ENCODE measurements at regions not wholly inside any gene's neighbourhood (a gene's known extent, or its start where the extent isn't known, plus 50 kb on each side); places are given as distances from the start of the nearest gene placed in this dataset.
A peak's percentile ranks its signal among the peaks of the same experiment; 100 is the strongest.

DNA sequence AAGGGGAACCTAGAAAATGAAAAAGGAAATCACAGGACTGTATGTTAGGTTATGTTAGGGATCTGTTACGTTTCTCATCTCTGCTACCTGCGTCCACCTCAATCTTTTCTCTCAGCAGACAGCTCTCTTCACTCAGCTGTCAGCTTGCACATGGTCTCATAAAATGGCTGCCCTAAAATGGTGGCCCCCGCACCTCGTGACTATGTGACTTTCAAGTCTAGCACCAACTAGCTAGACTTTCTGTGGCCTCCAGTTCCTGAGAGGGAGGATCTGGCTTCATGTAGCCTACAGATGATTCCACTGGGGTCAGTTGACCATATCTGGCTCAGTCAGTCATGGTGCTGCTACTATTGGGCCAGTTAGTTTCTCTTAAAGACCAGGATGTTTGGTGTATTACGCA, 147.2 kb upstream of the SLC1A4 start:
- intact Hi-C loops (cut with DNase I) = no loop called here
- no peak for DNase-seq

DNA sequence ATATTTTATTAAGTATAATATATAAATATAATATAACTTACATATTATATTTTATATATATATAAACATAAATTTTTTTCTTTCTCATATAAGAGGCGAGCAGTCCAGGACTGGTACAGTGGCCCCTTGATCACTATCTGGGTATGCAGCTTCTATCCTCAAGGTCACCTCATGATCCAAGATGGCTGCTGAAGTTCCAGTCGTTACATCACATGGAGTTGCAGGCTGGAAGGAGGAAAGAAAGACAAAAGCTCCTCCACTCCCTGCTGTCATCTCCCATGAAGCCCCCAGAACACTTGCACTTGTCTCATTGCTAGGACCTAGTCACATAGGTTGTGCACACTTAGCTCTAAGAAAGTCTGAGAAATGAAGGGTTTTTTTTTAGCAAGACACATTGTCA, 145.1 kb upstream of the SLC1A4 start:
- DNase-seq = no peak
- intact Hi-C loops (cut with DNase I) = no loop called here

DNA sequence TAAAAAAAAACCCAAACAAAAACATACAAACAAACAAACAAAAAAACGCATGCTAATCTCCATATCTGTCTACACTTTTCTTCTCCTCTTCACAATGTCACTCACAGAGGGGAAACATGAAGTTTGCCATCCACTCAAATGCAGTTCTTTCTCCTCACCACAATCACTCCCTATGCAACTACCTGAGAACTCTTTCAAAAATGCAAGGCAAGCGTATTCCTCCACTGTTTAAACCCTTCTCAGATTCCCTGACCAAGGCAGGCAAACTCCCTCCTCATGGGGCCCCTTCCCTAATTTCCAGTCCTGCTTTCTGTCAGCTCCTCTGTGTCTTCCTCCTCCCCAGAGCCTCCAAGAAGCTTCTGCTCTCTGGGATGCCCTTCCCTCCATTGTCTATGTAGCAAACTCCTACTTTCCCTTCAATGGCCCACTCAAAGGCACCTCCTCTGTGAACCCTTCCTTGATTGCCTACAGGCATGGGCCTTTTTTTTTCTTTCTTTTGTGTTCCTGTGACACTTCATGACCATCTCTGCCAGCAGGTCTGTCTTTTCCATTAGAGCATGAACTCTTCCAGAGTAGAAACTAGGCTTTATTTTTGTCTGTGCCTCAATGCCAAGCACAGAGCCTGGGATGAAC, 143.8 kb upstream of the SLC1A4 start:
- intact Hi-C loops (cut with DNase I) = no loop called here
- peak in 1 of 10 donors; percentile 2 for DNase-seq

DNA sequence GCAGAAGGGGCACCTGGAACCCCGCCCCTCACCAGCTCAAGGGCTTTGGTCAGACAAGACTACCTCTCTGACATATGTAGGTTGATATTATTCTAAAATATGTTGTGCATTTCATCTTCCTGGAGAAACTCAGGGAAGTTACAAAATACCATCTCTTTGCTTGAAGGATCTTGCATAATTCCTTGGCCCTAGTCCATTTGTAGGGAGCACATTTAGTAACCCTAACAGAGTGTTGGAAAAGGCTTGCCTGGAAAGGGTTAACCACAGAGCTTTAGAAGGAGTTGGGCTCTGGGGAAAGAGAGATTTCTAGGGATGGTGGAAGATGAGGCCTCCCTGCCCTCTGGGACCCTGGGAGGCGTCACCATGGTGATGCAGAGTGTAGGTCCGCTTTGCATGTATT, 143.0 kb upstream of the SLC1A4 start:
- intact Hi-C loops (cut with DNase I) = no loop called here
- peak in 1 of 10 donors; percentile 20 for DNase-seq

DNA sequence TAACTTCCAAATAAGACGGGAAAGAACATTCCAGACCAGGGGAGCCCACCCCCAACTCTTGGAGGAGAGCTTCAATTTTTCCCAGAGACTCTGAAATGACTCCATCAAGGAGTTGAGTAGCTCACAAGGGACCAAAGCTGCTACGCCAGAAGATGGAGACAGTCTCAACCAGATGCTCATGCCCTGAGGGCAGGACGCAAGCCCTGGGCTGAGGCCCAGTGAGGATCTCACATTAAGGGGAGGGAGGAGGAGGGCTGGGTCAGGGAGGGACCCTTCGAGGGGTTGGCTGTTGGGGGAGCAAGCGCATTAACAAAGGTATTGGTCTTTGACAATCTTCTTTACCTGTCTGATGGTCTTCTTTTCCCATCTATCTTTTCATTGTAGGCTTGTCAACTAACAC, 141.3 kb upstream of the SLC1A4 start:
- intact Hi-C loops (cut with DNase I) = no loop called here

DNA sequence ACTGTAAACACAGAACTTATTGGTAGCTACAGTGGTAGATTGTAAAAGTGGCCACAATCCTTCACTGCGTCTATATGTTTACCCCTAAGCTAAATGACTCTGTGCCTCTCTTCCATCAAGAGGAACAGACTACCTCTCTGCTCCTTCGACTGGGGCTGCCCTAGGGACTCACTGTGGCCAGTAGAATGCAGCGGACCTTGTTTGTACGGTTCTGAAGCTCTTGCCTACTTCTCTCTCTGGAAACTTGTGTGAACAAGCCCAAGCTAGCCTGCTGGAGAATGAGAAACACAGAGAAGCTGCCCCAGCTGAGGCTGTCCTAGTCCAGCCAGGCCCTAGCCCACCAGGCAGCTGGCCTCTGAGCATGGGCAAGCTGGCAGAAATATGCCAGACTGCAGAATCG, 140.8 kb upstream of the SLC1A4 start:
- intact Hi-C loops (cut with DNase I) = no loop called here
- DNase-seq = peak in 1 of 10 donors; percentile 18

More for the DNA sequence above, 141.3 kb upstream of the SLC1A4 start:
- peak in 1 of 10 donors; percentile 42 for DNase-seq

DNA sequence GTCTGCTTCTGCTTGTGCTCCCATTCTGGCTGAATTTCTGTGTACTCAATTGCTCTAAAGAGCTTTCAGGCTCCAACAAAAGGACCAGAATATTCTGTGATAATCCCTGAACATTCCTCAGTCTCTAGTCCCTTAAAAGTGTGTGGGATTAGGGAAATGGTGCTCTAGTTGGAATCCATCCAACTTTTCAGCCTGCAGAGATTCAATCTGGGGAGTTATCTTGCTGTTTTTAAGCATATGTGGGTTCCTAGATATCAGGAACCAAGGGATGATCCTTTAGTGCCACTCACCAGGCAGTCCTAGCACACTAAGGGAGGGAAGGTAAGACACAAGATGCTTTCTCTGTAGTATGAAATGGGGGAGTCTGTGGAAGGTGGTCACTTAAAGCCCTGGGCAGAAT, 140.3 kb upstream of the SLC1A4 start:
- DNase-seq = no peak
- intact Hi-C loops (cut with DNase I) = no loop called here

DNA sequence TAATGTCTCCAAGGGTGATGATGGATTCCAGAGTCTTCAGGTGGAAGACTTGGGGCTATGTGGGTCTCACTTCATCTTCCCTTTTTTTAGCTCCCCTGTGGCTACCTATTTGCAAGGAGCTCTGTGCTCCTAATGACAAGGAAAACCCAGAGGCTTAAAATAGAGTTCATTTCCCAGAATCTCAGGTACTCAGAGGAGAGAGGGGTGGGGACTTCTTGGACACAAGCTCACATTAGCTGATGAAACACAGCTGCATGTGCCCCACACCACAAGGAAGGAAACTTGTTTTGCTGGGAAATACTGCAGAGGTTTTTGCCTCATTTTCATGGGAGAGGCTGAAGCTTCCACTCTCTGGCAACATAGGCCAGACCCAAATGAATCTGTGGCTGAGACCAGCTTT, 138.6 kb upstream of the SLC1A4 start:
- intact Hi-C loops (cut with DNase I) = no loop called here
- DNase-seq = no peak

DNA sequence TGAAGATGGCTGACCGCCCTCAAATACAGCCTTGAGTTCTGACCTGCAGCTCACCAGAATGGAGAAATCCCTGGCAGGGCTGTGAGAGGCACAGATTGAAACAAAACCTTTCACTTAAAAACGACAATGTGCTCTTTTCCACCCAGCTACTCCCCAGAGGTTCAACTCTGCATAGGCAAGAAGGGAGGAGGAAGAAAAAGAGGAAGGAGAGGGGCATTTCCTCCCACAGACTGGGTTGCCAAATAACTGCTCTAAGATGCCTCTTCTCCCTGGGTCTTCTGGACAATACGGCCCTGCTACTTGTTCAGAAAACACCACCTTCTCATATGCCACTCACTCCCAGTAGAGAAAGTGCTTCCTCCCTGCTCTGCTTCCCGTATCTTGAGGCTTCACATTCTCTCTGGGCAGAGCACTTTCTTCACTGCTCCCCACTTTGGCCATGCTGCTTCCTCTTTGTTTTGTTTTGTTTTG, 136.4 kb upstream of the SLC1A4 start:
- intact Hi-C loops (cut with DNase I) = no loop called here
- DNase-seq = no peak

DNA sequence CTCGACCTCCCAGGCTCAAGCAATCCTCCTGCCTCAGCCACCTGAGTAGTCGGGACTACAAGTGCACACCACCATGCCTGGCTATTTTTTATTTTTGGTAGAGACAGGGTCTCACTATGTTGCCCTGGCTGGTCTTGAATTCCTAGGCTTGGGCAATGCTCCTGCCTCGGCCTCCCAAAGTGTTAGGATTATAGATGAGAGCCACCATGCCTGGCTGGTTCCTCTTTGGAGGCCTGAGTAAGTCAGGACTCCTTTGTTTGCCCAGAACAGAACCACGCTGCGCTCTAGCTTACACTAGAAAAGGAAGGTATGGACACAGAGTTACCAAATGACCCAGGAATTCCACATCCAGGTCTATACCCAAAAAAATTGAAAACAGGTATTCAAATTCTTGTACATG, 135.9 kb upstream of the SLC1A4 start:
- DNase-seq = no peak
- intact Hi-C loops (cut with DNase I) = no loop called here

DNA sequence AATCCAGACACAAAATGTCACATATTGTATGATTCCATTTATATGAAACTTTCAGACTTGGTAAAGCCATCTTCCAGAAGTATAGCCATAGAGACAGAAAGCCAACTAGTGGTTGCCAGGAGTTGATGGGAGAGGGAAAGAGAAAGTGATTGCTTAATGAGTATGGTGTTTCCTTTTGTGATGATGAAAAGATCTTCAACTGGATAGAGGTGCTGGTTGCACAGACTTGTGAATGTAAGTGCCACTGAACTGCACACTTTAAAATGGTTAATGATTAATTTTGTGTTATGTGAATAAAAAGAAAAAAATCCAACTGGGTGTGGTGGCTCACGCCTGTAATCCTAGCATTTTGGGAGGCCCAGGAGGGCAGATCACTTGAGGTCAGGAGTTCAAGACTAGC, 135.3 kb upstream of the SLC1A4 start:
- intact Hi-C loops (cut with DNase I) = no loop called here
- no peak for DNase-seq

DNA sequence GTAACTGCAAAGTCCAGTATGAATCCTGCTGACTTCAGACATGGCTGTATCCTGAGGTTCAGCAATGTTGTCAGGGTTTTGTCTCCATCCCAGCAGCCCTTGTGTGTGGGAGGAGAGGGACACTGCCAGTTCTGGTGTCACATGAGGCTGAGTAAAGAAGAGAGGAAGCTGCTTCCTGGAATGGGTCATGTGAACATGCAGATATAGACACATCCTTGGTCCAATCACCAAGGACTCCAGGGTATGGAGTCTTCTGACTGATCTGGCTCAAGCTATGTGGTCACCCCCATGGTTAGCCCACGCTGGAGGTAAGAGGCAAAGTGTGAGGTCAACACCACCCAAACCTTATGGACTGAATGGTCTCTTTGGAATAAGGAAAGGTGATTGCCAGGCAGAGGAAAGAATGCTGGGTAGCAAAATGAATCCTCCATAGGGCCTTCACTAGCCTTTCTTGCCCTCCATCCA, 134.4 kb upstream of the SLC1A4 start:
- no peak for DNase-seq
- intact Hi-C loops (cut with DNase I) = no loop called here

DNA sequence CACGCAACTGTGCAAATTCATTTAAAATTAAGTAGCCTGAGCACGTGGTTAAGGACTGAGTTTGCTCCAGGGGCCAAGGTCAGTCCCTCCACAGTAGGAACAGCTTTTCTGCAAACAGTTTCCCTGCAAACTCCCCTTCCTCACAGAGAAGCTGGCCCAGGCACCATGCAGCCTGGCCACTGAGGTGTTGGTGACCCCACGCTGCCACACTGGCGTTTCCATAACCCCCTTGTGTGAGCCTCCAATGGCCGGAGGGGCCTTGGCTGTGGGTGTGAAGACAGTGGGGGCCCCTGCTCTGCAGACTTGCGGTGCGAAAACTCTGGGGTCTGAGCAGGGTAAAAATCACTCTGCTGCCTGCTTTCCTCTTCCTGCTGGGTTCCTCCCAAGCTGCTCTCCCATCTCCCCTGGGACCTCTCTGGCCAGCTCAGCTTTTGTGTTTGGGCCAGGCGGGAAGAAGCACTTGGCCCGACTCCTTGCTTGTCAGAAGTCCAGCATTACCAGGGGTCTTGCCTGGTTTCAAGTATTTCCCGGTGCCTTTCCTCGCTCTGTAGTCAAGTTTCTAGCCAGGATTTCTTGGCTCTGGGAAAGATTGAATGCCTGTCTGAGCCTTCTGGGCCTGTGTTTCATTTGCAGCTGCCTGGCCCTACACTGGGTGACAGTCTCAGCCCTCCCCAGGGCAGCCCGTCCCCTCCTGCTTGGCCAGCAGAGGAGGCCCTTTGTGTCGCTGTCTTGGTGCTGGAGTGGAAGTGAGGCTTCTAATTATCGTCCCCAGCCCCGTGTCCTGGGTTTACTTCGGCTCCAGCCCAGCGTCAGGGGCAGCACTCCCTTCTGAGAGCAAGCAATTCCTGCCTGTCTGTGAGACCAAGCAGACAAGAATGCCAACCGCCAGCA, 131.4 kb upstream of the SLC1A4 start:
- DNase-seq = peak in 9 of 10 donors; percentile 54 to 95 (median 61)
- intact Hi-C loops (cut with DNase I) = no loop called here

DNA sequence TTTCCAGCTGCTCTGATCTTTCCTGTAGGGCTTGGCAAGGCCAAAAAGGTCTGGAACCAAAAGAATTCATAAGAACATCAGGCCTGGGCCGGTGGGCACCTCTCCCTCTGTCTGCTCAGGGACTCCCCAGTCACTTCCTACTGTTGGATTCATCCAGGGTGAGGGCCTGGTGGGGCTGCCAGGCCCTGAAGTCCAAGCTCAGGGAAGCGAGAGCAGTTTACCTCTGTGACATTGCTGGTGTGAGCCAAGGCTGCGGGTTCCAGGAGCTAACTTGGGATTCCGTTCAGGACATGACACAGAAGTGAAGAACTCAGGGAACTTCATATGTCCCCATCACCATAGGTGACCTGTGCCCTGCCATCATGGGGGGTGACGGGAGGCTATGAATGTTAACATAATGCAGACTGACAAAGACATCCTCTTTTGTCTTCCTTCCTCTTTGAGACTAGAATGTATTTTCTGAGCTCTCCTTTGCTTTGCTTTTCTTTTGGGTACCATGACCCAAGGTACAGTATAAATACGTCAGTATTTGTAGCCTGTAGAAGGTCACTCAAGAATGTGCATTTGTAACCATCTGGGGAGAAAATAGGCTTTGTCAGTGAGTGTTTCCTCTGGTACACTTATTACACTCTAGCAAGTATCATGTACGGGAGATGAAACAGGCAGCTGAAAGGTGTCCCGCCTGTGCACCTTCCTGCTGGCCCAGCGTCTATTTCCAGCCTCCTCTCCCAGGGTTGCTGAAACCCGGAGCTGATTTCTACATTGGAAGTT, 130.5 kb upstream of the SLC1A4 start:
- no peak for DNase-seq

DNA sequence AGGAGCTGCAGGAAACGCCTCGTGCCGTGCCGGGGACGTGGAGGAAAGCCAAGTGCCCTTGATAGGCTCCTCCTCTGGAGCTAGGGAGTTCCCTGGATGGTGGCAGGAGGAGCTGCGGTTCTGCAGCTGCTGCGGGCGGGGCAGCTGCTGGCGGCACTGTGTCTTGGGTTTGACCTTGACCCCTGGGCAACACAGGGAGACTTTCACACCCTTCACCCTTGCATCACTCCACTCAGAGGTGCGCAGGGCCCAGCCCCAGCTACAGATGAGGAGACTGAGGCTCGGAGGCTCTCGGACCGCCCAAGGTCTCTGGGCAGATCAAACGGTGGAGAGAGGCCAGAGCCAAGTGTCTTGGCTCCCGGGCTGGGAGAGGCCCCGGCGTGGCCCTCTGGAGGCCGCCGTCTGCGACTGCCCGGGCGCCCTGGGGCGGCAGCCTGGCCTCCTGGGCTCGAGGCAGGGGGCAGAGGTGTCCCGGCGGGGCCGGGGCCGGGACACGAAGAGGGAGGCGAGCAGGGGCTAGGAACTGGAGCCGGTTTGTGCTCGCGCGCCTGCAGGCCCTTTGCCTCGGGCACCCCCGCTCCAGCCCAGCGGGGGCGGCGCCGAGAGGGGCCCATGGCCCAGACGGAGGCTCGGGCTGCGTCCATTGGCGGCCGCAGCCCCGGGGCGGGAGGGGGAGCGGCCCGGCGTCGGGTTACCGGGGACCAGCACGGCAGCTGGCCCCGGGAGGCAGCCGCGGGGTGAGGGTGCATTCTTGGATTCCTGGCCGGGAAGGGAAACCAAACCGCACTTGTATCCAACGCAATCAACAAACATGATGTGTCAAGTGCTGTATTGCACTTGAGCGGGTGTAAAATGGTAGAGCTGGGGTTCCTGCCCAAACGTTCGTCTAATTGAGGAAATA, 129.6 kb upstream of the SLC1A4 start:
- peak in 8 of 10 donors; percentile 37 to 94 (median 61) for DNase-seq
- intact Hi-C loops (cut with DNase I) = loop anchor here (5.0 kb wide), 1 partner anchor 107 kb away; no protein-coding TSS in a partner anchor

More for the DNA sequence above, 130.5 kb upstream of the SLC1A4 start:
- intact Hi-C loops (cut with DNase I) = no loop called here

DNA sequence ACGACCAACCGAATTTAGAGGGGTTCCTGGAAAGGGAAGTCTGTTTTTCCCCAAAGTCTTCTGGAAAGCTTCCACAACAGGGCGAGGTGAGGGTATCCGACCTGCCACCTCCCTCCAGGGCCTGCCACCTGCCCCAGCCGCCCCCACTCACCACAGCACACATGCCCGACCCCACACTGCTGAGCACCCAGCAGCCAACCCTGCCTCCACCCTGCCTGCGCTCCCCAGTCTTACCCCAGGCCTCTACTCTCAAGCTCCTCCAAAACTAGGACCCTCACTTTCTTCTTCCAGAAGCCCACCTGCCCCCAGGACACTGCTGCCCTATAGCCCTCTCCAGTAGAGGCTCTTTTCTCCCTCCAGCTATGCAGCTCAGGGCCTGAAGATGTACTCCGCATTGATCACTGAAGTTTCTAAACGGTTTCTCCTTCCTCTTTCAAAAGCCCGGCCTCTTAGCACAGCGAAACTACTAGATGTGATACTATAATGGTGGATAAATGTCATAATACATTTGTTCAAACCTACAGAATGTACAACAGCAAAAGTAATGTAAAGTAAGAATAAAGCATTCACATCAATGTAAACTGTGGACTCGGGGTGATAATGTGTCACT, 128.8 kb upstream of the SLC1A4 start:
- intact Hi-C loops (cut with DNase I) = loop anchor here (5.0 kb wide), 1 partner anchor 108 kb away; no protein-coding TSS in a partner anchor
- no peak for DNase-seq

DNA sequence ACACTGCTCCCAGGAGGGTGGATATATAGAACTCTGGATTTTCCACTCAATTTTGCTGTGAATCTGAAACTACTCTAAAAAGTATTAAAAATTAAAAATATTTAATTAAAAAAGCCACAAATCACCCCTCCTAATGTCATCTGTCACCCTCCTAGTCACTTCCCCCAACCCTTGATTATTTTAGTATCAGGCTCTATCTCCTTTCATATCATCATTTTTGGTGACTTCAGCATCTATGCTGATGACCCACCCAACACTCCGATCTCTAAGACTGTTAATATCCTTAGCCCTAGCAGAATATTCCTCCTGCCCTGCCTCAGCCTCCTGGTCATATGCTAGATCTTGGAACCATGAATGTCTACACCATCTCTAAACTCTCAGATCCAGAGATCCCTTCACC, 128.3 kb upstream of the SLC1A4 start:
- DNase-seq = no peak
- intact Hi-C loops (cut with DNase I) = loop anchor here (5.0 kb wide), 1 partner anchor 109 kb away; no protein-coding TSS in a partner anchor

DNA sequence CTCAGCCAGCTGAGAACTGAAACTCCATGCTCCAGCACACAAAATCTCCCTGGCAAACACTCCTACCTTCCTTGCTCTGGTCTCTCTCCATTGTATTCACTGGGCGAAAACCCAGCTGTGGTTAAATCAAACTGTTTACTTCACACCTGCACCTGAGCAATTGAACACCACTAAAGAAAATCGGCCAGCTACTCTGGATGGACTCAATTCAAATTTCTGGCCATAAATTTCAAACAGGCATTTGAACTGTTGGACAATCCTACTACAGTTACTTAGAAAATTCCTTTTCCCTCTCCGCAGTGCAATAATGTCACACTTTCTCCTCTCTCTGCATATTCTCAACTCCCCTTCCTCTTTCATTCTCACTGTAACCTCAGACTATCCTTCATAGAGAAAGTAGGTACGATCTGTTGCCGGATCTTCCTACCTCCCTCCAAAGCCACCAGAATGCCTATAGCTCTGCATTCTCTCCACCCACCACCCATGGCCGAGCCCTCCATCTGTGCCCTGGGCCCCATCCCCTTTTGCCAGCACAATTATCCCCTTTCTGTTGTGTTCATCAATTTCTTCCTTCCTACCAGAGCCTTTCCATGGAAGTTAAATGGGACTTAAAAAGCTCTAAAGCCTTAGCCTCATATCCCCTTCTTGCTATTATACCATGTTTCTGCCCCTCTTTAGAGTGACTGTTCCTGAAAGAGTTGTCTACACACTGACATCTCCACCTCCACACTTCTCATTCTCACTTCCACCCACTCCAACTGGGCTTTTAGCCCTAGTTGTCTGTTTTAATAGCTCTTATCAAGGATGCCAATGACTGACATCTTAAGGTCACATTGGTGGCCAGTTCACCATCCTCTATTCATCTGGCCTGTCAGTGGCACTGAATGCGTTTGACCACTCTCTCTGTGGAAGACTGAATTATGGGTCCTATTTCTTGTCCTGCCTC, 127.5 kb upstream of the SLC1A4 start:
- no peak for DNase-seq
- intact Hi-C loops (cut with DNase I) = loop anchor here (5.0 kb wide), 1 partner anchor 109 kb away; no protein-coding TSS in a partner anchor
